ENCODE measurements at regions not wholly inside any gene's neighbourhood (a gene's known extent, or its start where the extent isn't known, plus 50 kb on each side); places are given as distances from the start of the nearest gene placed in this dataset.
"Not testable (repeated sequence)": the region's sequence is repeated elsewhere in the genome, so short reads cannot be mapped to it uniquely, and the experiment has no call there.

- ChIA-PET CTCF (no interaction called here), POLR2A (no interaction called here)
- Mint-ChIP-seq H3K27ac (no peak overlapping the region), H3K4me3 (no peak overlapping the region), H3K27me3 (no peaks in the 10 kb centered on the region), H3K9me3 (peaks cover 7% of the 10 kb centered on the region), H3K4me1 (no peaks in the 10 kb centered on the region), H3K36me3 (ENCODE audit: low read depth) (no peaks in the 10 kb centered on the region)
- no peak for DNase-seq
Measured at GRCh38 chr6:74459260-74459659, 746.6 kb downstream of the COL12A1 start.

- no peak for DNase-seq
- ChIA-PET CTCF (no interaction called here), POLR2A (no interaction called here)
- peaks cover 7% of the 10 kb centered on the region for H3K9me3 Mint-ChIP-seq
- no peak overlapping the region for H3K4me3 Mint-ChIP-seq
- H3K36me3 Mint-ChIP-seq (ENCODE audit: low read depth): no peaks in the 10 kb centered on the region
- no peaks in the 10 kb centered on the region for H3K27me3 Mint-ChIP-seq
- no peaks in the 10 kb centered on the region for H3K4me1 Mint-ChIP-seq
- no peak overlapping the region for H3K27ac Mint-ChIP-seq
Measured at GRCh38 chr6:74458536-74458935, 747.3 kb downstream of the COL12A1 start.

- Mint-ChIP-seq H3K4me3 (no peak overlapping the region), H3K27ac (no peak overlapping the region), H3K9me3 (peaks cover 3% of the 10 kb centered on the region), H3K36me3 (ENCODE audit: low read depth) (no peaks in the 10 kb centered on the region), H3K4me1 (no peaks in the 10 kb centered on the region), H3K27me3 (no peaks in the 10 kb centered on the region)
- DNase-seq: no peak
- ChIA-PET POLR2A (no interaction called here), CTCF (no interaction called here)
Measured at GRCh38 chr6:74455786-74456185, 750.1 kb downstream of the COL12A1 start.

GRCh38 chr6:74451953-74452352 is 753.9 kb downstream of the COL12A1 start:
- Mint-ChIP-seq H3K4me3 (no peak overlapping the region), H3K36me3 (ENCODE audit: low read depth) (no peaks in the 10 kb centered on the region), H3K27ac (no peak overlapping the region), H3K4me1 (no peaks in the 10 kb centered on the region), H3K27me3 (no peaks in the 10 kb centered on the region), H3K9me3 (no peaks in the 10 kb centered on the region)
- no peak for DNase-seq
- POLR2A ChIA-PET: no interaction called here
- CTCF ChIA-PET: no interaction called here

- Mint-ChIP-seq H3K27me3 (no peaks in the 10 kb centered on the region), H3K4me3 (no peak overlapping the region), H3K9me3 (no peaks in the 10 kb centered on the region), H3K4me1 (no peaks in the 10 kb centered on the region), H3K27ac (no peak overlapping the region), H3K36me3 (ENCODE audit: low read depth) (no peaks in the 10 kb centered on the region)
- ChIA-PET POLR2A (no interaction called here), CTCF (no interaction called here)
- no peak for DNase-seq
Measured at GRCh38 chr6:74448850-74449249, 752.8 kb downstream of the CD109 start.

GRCh38 chr6:74447013-74447412 is 751.0 kb downstream of the CD109 start:
- H3K4me1 Mint-ChIP-seq: no peaks in the 10 kb centered on the region
- no peaks in the 10 kb centered on the region for H3K36me3 Mint-ChIP-seq (ENCODE audit: low read depth)
- ChIA-PET CTCF (no interaction called here), POLR2A (no interaction called here)
- no peaks in the 10 kb centered on the region for H3K27me3 Mint-ChIP-seq
- H3K9me3 Mint-ChIP-seq: no peaks in the 10 kb centered on the region
- no peak overlapping the region for H3K4me3 Mint-ChIP-seq
- no peak overlapping the region for H3K27ac Mint-ChIP-seq
- no peak for DNase-seq

- H3K4me1 Mint-ChIP-seq: no peaks in the 10 kb centered on the region
- no peak overlapping the region for H3K4me3 Mint-ChIP-seq
- H3K36me3 Mint-ChIP-seq (ENCODE audit: low read depth): no peaks in the 10 kb centered on the region
- no peak overlapping the region for H3K27ac Mint-ChIP-seq
- CTCF ChIA-PET: no interaction called here
- no peak for DNase-seq
- peaks cover 5% of the 10 kb centered on the region for H3K9me3 Mint-ChIP-seq
- POLR2A ChIA-PET: no interaction called here
- H3K27me3 Mint-ChIP-seq: no peaks in the 10 kb centered on the region
Measured at GRCh38 chr6:74439123-74439811, 743.3 kb downstream of the CD109 start.

- DNase-seq; H3K27me3 Mint-ChIP-seq; POLR2A ChIA-PET; H3K36me3 Mint-ChIP-seq (ENCODE audit: low read depth); H3K4me1 Mint-ChIP-seq; CTCF ChIA-PET; H3K4me3 Mint-ChIP-seq; H3K9me3 Mint-ChIP-seq; H3K27ac Mint-ChIP-seq: not testable (repeated sequence)
Measured at GRCh38 chr6:74438395-74438794, 742.4 kb downstream of the CD109 start.

- H3K27me3 Mint-ChIP-seq: no peaks in the 10 kb centered on the region
- DNase-seq: no peak
- POLR2A ChIA-PET: no interaction called here
- no peaks in the 10 kb centered on the region for H3K36me3 Mint-ChIP-seq (ENCODE audit: low read depth)
- peaks cover 3% of the 10 kb centered on the region for H3K9me3 Mint-ChIP-seq
- CTCF ChIA-PET: interaction anchor here (0.7 kb wide), 1 partner anchor 8 kb away, joined by 3 read pairs; no protein-coding TSS in a partner anchor
- H3K4me3 Mint-ChIP-seq: no peak overlapping the region
- H3K27ac Mint-ChIP-seq: no peak overlapping the region
- H3K4me1 Mint-ChIP-seq: no peaks in the 10 kb centered on the region
Measured at GRCh38 chr6:74434171-74434570, 738.2 kb downstream of the CD109 start.

- no peaks in the 10 kb centered on the region for H3K4me1 Mint-ChIP-seq
- H3K9me3 Mint-ChIP-seq: no peaks in the 10 kb centered on the region
- H3K27ac Mint-ChIP-seq: no peak overlapping the region
- ChIA-PET CTCF (no interaction called here), POLR2A (no interaction called here)
- DNase-seq: no peak
- H3K4me3 Mint-ChIP-seq: no peak overlapping the region
- no peaks in the 10 kb centered on the region for H3K36me3 Mint-ChIP-seq (ENCODE audit: low read depth)
- no peaks in the 10 kb centered on the region for H3K27me3 Mint-ChIP-seq
Measured at GRCh38 chr6:74431873-74432580, 736.0 kb downstream of the CD109 start.

- Mint-ChIP-seq H3K27me3 (no peaks in the 10 kb centered on the region), H3K4me1 (no peaks in the 10 kb centered on the region), H3K27ac (no peak overlapping the region), H3K4me3 (no peak overlapping the region), H3K36me3 (ENCODE audit: low read depth) (no peaks in the 10 kb centered on the region), H3K9me3 (peaks cover 8% of the 10 kb centered on the region)
- POLR2A ChIA-PET: no interaction called here
- no peak for DNase-seq
- CTCF ChIA-PET: no interaction called here
Measured at GRCh38 chr6:74420221-74420620, 724.2 kb downstream of the CD109 start.

- H3K27me3 Mint-ChIP-seq: no peaks in the 10 kb centered on the region
Measured at GRCh38 chr6:74415056-74415455, 719.1 kb downstream of the CD109 start.

GRCh38 chr6:74410630-74411029 is 714.6 kb downstream of the CD109 start:
- no peaks in the 10 kb centered on the region for H3K36me3 Mint-ChIP-seq (ENCODE audit: low read depth)
- POLR2A ChIA-PET: no interaction called here
- H3K9me3 Mint-ChIP-seq: no peaks in the 10 kb centered on the region
- CTCF ChIA-PET: no interaction called here
- no peak for DNase-seq
- H3K27ac Mint-ChIP-seq: no peak overlapping the region
- H3K4me3 Mint-ChIP-seq: no peak overlapping the region
- H3K4me1 Mint-ChIP-seq: no peaks in the 10 kb centered on the region
- no peaks in the 10 kb centered on the region for H3K27me3 Mint-ChIP-seq

More at GRCh38 chr6:74415056-74415455, 719.1 kb downstream of the CD109 start:
- Mint-ChIP-seq H3K4me3 (no peak overlapping the region), H3K4me1 (no peaks in the 10 kb centered on the region), H3K9me3 (peaks cover 4% of the 10 kb centered on the region), H3K27ac (no peak overlapping the region), H3K36me3 (ENCODE audit: low read depth) (no peaks in the 10 kb centered on the region)
- no peak for DNase-seq
- ChIA-PET POLR2A (no interaction called here), CTCF (no interaction called here)

GRCh38 chr6:74409447-74409846 is 713.4 kb downstream of the CD109 start:
- Mint-ChIP-seq H3K27me3 (no peaks in the 10 kb centered on the region), H3K27ac (no peak overlapping the region), H3K4me1 (no peaks in the 10 kb centered on the region), H3K9me3 (no peaks in the 10 kb centered on the region), H3K36me3 (ENCODE audit: low read depth) (no peaks in the 10 kb centered on the region), H3K4me3 (no peak overlapping the region)
- ChIA-PET CTCF (no interaction called here), POLR2A (no interaction called here)
- no peak for DNase-seq

Data from activated CD4-positive, alpha-beta memory T cell treated with anti-CD3 and anti-CD28 coated beads, Interleukin-2, amount 10 ng/mL, durations not matched to agents 7 days and 5 days (primary cell).